HFF-Myc (cell line): ENCODE measurements at regions not wholly inside any gene's neighbourhood (a gene's known extent, or its start where the extent isn't known, plus 50 kb on each side); places are given as distances from the start of the nearest gene placed in this dataset.
A peak's percentile ranks its signal among the peaks of the same experiment; 100 is the strongest.

Experiments used
- DNase-seq: peaks from one replicate; pipeline ENCODE4 v3.0.0-alpha.2; 2011; ENCODE audit warnings: low read depth; ENCODE audit errors: extremely low read depth
- H3K4me3 ChIP-seq: replicated peaks from 2 replicates; pipeline ENCODE4 v1.5.1; 2011; ENCODE audit warnings: low read depth, mild to moderate bottlenecking, control low read depth, low read length
- CTCF ChIP-seq: IDR thresholded peaks from 2 replicates; pipeline ENCODE4 v1.5.1; 2012; ENCODE audit warnings: mild to moderate bottlenecking, low read depth, low read length, control low read depth; ENCODE audit errors: missing control alignments

GRCh38 chr6:21996425-21997118 lies 300.3 kb downstream of the PRL start:
- TF ChIP-seq CTCF, result no peak
- H3K4me3 ChIP-seq, result no peak overlapping the region
- no peak for DNase-seq

- no peak for TF ChIP-seq CTCF
Measured at GRCh38 chr6:21997119-21998037, 299.5 kb downstream of the PRL start.

GRCh38 chr6:21998582-21998981 lies 298.3 kb downstream of the PRL start:
- no peak for TF ChIP-seq CTCF
- H3K4me3 ChIP-seq, result no peak overlapping the region
- no peak for DNase-seq

More at GRCh38 chr6:21997119-21998037, 299.5 kb downstream of the PRL start:
- H3K4me3 ChIP-seq, result no peak overlapping the region
- DNase-seq, result no peak

- peak; percentile 56 for DNase-seq
- H3K4me3 ChIP-seq, result no peak overlapping the region
- TF ChIP-seq CTCF, result no peak
Measured at GRCh38 chr6:21999012-21999528, 297.8 kb downstream of the PRL start.

GRCh38 chr6:21999741-22000140 lies 297.1 kb downstream of the PRL start:
- TF ChIP-seq CTCF, result no peak
- H3K4me3 ChIP-seq, result no peak overlapping the region
- no peak for DNase-seq

- no peak for TF ChIP-seq CTCF
- H3K4me3 ChIP-seq, result no peak overlapping the region
- no peak for DNase-seq
Measured at GRCh38 chr6:22001396-22002027, 295.3 kb downstream of the PRL start.
